GM23338 (cell line): ENCODE measurements at regions not wholly inside any gene's neighbourhood (a gene's known extent, or its start where the extent isn't known, plus 50 kb on each side); places are given as distances from the start of the nearest gene placed in this dataset.

Experiments
- CTCF ChIP-seq, 2 experiments: fragments of 200-600 bp in 1 of 2; sonication (generic) in 1 of 2; conservative IDR thresholded peaks; 2 replicates each; pipeline versions ENCODE4 v1.5.1 to v1.6.1; 2016 to 2017; ENCODE audit warnings: antibody characterized with exemption in 2 of 2, low read depth in 2 of 2, mild to moderate bottlenecking in 2 of 2, moderate library complexity in 1 of 2
- POLR2AphosphoS5 ChIP-seq: IDR thresholded peaks from 2 replicates; pipeline ENCODE4 v1.6.1; 2016; ENCODE audit warnings: antibody characterized with exemption, low read depth

GRCh38 chr6:8492536-8493133 is 57.3 kb upstream of the SLC35B3 start:
- TF ChIP-seq POLR2AphosphoS5 (no peak), CTCF (conservative IDR thresholded peaks at IDR 0.05; ENCODE audit: low read depth in 2 of 2) (no peak)
